Osteoblast (primary cell): ENCODE measurements at regions not wholly inside any gene's neighbourhood (a gene's known extent, or its start where the extent isn't known, plus 50 kb on each side); places are given as distances from the start of the nearest gene placed in this dataset.

ENCODE experiments used
- DNase-seq: peaks from one replicate; pipeline ENCODE4 v3.0.0; 2011; ENCODE audit warnings: low spot score, mixed read lengths; ENCODE audit not compliant: insufficient read length; ENCODE audit errors: missing footprints
- H2AFZ ChIP-seq: 2 replicates; pipeline ENCODE4 v1.6.0; 2011; ENCODE audit warnings: mild to moderate bottlenecking, low read length
- H3K27ac ChIP-seq: 2 replicates; pipeline ENCODE4 v1.5.1; 2011; ENCODE audit warnings: mild to moderate bottlenecking, low read depth, low read length, moderate library complexity
- H3K27me3 ChIP-seq: 2 replicates; pipeline ENCODE4 v1.6.0; 2012; ENCODE audit warnings: mild to moderate bottlenecking, control low read depth, inconsistent platforms, low read length, moderate library complexity; ENCODE audit not compliant: insufficient read depth
- H3K36me3 ChIP-seq: 2 replicates; pipeline ENCODE4 v1.5.1; 2011; ENCODE audit warnings: mild to moderate bottlenecking, low read length, control low read depth, moderate library complexity; ENCODE audit not compliant: insufficient read depth
- H3K4me1 ChIP-seq: 2 replicates; pipeline ENCODE4 v1.5.1; 2011; ENCODE audit warnings: mild to moderate bottlenecking, low read length, control low read depth, moderate library complexity; ENCODE audit not compliant: insufficient read depth
- H3K4me2 ChIP-seq: 2 replicates; pipeline ENCODE4 v1.6.0; 2011; ENCODE audit warnings: mild to moderate bottlenecking, low read length; ENCODE audit not compliant: insufficient read depth
- H3K4me3 ChIP-seq: fragments of 200-600 bp; sonication (generic); 3 replicates; pipeline ENCODE4 v1.5.1; 2012; ENCODE audit warnings: mild to moderate bottlenecking, low read length, inconsistent platforms; ENCODE audit not compliant: insufficient read depth
- H3K79me2 ChIP-seq: 2 replicates; pipeline ENCODE4 v1.6.0; 2012; ENCODE audit warnings: mild to moderate bottlenecking, low read length, control low read depth, inconsistent platforms; ENCODE audit not compliant: insufficient read depth
- H3K9me3 ChIP-seq: 2 replicates; pipeline ENCODE4 v1.5.1; 2011; ENCODE audit warnings: low read depth, low read length, control low read depth
- H4K20me1 ChIP-seq: 2 replicates; pipeline ENCODE4 v1.6.0; 2012; ENCODE audit warnings: mild to moderate bottlenecking, low read length, control low read depth; ENCODE audit not compliant: insufficient read depth
- CTCF ChIP-seq: IDR thresholded peaks from 2 replicates; pipeline ENCODE4 v1.5.1; 2011; ENCODE audit warnings: mild to moderate bottlenecking, low read depth, low read length, moderate library complexity; ENCODE audit errors: extremely low read depth

GRCh38 chr18:30265190-30265589 is 777.4 kb downstream of the DSC3 start:
- Histone ChIP-seq H3K36me3 (no peaks in the 10 kb centered on the region), H3K79me2 (no peaks in the 10 kb centered on the region), H3K9me3 (no peaks in the 10 kb centered on the region), H3K27me3 (no peaks in the 10 kb centered on the region), H3K4me3 (no peak overlapping the region), H3K4me1 (no peaks in the 10 kb centered on the region), H2AFZ (no peak overlapping the region), H4K20me1 (no peaks in the 10 kb centered on the region), H3K4me2 (no peak overlapping the region), H3K27ac (no peak overlapping the region)
- DNase-seq = no peak
- no peak for TF ChIP-seq CTCF

- Histone ChIP-seq H4K20me1 (no peaks in the 10 kb centered on the region), H2AFZ (no peak overlapping the region), H3K27ac (no peak overlapping the region), H3K79me2 (no peaks in the 10 kb centered on the region), H3K4me3 (no peak overlapping the region), H3K4me2 (no peak overlapping the region), H3K27me3 (no peaks in the 10 kb centered on the region), H3K4me1 (no peaks in the 10 kb centered on the region), H3K9me3 (no peaks in the 10 kb centered on the region), H3K36me3 (no peaks in the 10 kb centered on the region)
- no peak for DNase-seq
- TF ChIP-seq CTCF = no peak
Observed at GRCh38 chr18:30254331-30254730, 788.2 kb downstream of the DSC3 start.

- H3K27me3 ChIP-seq = no peaks in the 10 kb centered on the region
- no peak for DNase-seq
- TF ChIP-seq CTCF = no peak
Observed at GRCh38 chr18:30248056-30248455, 794.5 kb downstream of the DSC3 start.

GRCh38 chr18:30245766-30246455 is 796.6 kb downstream of the DSC3 start:
- Histone ChIP-seq H3K79me2 (no peaks in the 10 kb centered on the region), H3K27me3 (no peaks in the 10 kb centered on the region), H3K9me3 (no peaks in the 10 kb centered on the region), H4K20me1 (no peaks in the 10 kb centered on the region), H2AFZ (no peak overlapping the region), H3K36me3 (no peaks in the 10 kb centered on the region), H3K27ac (no peak overlapping the region), H3K4me2 (no peak overlapping the region), H3K4me1 (no peaks in the 10 kb centered on the region), H3K4me3 (no peak overlapping the region)
- TF ChIP-seq CTCF = no peak
- DNase-seq = no peak

More at GRCh38 chr18:30248056-30248455, 794.5 kb downstream of the DSC3 start:
- no peaks in the 10 kb centered on the region for H3K4me1 ChIP-seq
- no peaks in the 10 kb centered on the region for H3K9me3 ChIP-seq
- no peak overlapping the region for H2AFZ ChIP-seq
- no peaks in the 10 kb centered on the region for H3K36me3 ChIP-seq
- H4K20me1 ChIP-seq = no peaks in the 10 kb centered on the region
- H3K79me2 ChIP-seq = no peaks in the 10 kb centered on the region
- no peak overlapping the region for H3K4me3 ChIP-seq
- H3K4me2 ChIP-seq = no peak overlapping the region
- H3K27ac ChIP-seq = no peak overlapping the region
